ENCODE measurements at regions not wholly inside any gene's neighbourhood (a gene's known extent, or its start where the extent isn't known, plus 50 kb on each side); places are given as distances from the start of the nearest gene placed in this dataset.
"Not testable (repeated sequence)": the region's sequence is repeated elsewhere in the genome, so short reads cannot be mapped to it uniquely, and the experiment has no call there.

DNA sequence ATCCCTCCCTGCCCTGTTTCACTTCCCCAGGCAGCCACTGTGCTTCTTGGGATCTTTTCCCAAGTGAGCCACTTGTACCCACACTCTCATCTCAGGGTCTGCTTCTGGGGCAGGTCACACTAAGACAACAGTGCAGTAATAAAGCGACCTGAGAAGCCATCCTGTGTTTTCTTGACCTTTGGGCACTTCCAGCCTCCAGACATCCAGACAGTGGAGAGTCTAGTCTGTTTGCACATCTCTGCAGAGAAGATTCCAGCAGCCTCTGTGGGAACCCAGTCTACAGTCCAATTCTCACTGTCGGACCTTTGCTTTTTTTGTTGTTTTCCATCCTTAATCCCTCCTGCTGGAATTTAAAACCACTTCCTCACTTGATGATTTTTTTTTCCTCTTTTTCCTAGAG is 50.3 kb upstream of the ATP6AP2 start:
- DNase-seq: no peak

DNA sequence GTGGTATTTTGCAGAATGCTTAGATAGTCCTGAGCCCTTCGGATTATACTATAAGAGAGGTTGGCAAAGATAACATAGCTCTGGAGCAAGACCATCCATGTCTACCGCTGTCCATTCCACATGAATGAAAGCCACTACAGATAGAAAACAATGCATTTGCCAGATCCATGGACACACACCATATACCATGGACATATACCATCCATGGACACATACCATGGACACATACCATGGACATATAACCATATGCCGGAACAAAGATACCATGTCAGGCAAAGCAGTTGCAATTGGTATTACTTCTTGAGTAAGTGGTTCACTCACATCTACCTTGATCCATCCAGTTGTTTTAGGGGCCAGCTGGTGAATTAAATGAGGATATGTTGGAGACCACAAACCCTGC is 53.2 kb upstream of the ATP6AP2 start:
- no peak for DNase-seq

DNA sequence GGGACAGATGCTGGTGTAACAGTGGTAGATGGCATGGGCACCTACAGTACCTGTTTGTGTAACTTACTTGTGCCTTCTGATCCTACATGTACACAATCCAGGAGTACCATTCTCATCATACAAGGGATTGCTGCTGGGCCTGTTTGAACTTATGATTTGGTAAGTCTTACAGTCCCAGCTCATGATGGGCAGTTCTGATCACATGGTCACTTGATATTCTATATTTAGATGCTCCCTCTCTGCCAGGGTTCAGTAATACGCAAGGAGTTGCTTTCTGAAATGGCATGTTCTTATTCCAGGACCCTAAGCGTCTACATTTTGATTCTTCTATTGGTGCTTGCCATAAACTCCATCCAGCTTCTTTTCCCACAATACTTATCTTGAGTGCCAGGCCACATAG is 54.4 kb upstream of the ATP6AP2 start:
- DNase-seq: no peak

DNA sequence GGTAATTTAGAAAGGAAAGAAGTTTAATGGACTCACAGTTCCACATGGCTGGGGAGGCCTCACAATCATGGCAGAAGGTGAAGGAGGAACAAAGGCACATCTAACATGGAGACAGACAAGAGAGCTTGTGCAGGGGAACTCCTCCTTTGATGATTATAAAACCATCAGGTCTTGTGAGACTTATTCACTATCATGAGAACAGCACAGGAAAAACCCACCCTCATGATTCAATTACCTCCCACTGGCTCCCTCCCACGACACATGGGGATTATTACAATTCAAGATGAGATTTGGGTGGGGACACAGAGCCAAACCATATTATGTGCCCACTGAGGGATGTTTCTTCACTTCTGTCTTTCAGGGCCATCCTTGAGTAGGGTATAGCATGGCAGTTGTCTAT is 54.9 kb upstream of the ATP6AP2 start:
- not testable (repeated sequence) for DNase-seq

DNA sequence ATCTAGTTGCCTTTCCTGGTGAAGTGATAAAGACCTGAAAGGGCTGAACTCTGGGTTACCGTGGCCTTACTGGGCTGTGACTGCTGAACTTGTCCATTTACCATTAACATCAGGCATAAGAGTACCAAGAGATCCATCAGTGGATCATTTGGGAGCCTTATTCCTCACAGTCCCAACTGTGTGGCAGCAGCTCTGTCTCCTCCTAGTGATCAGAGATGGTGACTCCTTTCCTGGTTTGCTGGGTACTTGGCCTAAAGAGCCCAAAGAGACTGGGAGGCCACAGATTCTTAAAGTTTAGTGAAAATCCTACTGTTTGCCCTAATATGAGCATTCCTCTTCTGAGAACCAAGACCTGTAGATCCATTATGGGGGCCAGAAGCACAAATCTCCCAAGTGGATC is 56.3 kb upstream of the ATP6AP2 start:
- no peak for DNase-seq

DNA sequence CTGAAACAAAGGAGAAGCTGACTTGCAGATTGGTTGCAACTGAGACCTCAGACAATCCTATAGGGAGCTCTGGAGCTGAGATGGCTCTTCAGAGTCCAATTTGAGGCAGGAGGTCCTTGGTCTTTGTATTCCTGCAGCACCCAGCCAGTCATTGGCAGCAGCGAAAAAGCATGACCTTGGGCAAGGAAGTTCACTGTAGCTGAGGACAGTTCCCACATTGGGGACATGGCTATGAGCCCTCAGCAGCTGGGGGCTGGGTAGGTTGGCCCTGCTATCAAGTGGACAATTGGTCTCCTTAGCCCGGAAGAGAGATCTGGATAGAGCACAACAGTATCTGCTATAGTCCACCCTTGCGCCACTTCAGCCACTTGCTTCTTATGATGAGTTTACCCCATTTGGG is 56.9 kb upstream of the ATP6AP2 start:
- DNase-seq: no peak

DNA sequence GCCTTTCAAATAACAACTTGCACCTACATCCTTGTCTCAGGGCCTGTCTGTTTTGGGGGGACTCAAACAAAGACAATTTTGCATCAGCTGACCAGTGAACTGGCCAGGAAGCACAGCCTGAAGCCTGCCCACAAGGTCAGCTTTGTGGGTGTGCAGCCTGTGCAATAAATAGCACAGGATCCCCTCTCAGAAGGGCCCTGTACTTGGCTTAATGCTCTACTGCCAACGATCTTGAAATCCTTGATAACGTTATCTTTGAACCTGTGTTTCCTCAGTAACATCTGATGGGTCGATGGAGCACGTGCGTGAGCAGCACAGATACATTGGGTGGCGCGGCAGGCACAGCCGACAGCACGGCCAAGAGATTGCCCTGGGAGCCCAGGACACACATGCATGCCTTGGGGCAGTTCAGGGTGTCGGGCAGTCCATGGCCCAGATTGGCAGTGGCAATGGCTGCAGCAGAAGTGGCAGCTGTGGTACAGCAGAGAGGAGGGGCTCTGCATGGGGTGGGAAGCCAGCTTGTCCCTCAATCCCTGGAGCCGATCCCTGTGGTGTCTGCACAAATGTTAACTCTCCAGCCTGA is 58.8 kb upstream of the ATP6AP2 start:
- no peak for DNase-seq

DNA sequence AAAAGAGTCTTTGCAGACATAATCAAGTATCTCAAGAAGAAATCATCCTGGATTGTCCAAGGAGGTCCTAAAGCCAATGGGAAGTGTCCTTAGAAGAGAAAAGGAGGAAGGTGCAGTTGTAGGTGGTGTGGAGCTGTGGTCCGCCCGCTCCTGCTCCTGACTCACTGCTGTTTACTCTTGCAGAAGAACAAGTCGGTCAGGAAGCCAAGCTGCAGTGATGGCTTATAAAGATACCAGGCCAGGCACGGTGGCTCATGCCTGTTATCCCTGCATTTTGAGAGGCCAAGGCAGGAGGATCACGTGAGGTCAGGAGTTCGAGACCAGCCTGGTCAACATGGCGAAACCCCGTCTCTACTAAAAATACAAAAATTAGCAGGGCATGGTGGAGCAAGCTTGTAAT is 66.4 kb upstream of the ATP6AP2 start:
- DNase-seq: no peak

DNA sequence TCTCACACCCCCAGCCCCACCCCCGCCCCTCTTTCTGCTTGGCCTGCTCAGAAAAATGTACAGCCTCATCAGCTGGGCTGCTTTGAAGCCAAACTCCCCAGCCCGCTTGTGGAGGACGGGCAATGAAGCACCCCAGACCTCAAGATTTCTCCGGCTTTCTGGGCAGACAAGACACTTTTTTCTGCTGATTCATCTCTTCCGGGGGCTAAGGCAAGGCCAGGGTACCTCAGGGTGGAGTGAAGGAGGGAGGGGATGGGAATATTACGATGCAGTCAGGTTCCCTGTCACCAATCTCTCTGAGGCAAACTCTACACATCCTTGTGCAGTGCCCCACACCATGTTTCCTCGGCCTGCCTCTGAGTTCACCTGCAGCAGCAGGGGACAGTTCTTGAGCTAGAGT is 66.9 kb upstream of the ATP6AP2 start:
- DNase-seq: no peak

DNA sequence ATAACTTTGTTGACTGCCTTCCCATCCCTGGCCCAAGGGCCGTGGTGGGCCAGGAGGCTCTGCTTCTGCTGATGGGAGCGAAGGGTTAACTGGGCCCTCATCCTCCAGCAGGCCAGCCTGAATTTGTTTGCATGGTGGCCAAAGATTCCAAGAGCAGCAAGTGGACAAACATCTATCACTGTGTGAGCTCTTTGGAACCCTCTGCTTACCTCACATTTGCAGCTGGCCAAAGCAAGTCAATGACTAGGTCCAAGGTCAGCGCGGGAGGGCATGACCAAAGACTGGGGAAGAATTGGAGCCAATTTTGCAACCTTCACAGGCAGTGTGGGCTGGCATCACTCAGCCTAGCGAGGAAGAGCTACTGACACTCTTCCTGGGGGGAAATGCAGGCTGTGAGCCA is 67.8 kb upstream of the ATP6AP2 start:
- no peak for DNase-seq

DNA sequence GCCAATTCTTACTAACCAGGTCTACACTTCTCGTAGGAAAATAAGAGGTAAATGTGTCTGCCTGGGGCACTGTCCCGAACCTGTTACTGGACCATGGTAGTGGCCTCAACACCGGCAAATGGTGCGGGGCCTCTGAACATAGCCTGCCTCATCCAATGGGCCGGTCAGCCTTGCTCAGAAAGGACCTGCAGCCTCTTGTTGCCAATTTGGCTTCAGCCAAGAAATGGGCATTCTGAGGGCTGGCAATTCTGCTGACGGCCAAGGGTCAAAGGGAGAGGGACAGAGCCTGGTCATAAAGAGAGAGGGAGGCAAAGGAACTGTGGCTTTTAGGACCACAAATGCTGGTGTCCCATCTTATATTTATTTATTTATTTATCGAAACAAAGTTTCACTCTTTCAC is 69.5 kb upstream of the ATP6AP2 start:
- DNase-seq: no peak

DNA sequence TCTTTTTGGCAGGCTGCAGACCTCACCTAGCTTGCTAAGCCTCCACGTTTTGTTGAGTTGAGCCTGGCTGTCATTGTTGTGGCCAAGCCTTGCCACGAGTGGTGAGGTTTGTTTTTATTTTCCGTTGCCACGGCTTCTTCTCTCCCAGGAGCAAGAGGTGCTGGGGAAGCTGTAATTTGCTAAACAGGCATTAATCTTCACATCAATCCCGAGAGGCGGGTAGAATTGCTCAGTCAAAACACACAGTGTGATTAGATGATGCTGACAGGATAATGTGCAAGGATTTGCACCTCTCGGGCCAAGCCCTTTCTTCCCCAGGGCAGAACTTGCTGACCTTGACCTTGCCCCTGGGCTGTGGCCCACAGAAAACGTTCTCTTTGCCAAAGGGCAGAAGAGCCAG is 72.2 kb upstream of the ATP6AP2 start:
- peak; percentile 19 for DNase-seq

DNA sequence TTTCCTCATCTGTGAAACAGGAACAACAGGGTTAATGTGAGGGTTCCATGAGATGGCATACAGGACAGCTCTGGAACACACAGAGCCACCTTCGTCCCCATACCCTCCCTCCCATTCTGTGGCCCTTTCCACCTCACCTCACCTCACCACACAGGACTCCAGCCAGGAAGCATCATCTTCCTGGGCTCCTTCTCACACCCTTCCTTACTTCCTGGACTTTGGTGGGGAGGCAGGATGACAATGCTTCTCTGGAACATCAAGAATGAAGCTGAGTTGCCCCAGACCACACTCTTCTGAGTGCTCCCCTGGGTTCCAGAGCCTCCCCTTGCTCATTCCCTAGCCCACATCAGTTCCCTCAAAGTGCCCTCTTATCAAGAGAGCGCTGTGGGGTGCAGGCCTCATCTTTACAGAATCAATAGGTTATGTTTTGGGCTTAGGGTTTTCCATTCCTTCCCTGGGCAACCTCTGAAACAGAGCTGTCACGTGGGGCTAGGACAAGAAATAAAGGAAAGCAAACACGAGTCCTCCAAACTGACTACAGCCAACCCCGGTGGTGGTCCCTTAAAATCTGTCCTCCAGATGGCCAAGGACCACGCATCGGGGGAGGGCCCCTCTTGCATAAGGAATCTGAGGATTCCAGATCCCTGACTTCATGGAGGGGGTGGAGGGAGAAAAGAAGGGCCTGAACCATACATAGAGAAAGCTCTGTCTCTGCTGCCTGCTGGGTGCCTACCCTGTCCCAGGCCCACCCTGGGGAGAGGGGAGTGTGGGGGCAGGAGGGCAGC is 74.4 kb upstream of the ATP6AP2 start:
- no peak for DNase-seq

DNA sequence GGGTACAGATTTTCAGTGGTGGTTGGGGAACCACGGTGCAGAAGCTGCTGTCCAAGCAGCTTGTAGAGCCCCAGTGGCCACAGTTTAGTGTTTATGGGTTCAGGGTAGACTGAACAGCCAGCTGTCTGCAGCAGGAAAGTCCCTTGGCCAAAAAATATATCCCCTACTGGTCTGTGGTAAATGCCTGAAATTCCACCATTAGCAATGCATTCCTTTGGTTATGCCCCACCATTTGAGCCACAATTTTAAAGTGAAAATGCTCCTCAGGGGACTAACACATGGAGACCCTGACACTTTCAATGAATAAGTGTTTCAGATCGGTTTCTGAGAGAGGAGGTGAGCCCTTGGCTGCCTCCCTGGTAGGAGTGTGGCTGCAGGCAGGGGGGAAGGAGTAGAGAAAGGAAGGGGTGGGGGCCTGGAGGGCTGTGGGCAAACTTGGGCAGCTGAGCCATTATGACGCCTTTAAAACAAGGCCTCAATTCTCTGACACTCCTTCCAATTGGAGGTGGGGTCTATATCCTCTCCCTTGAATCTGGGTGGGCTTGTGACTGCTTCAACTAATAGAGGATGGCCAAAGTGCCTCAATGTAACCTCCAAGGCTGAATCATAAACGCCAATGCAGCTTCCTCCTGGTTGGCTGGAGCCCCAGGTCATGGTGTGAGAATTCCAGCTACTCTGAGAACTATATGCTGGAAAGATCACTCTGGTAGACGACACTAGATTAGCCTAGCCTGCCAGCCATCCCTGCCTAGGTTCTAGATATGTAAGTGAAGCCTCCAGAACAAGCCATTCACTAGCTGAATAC is 75.8 kb upstream of the ATP6AP2 start:
- DNase-seq: no peak

DNA sequence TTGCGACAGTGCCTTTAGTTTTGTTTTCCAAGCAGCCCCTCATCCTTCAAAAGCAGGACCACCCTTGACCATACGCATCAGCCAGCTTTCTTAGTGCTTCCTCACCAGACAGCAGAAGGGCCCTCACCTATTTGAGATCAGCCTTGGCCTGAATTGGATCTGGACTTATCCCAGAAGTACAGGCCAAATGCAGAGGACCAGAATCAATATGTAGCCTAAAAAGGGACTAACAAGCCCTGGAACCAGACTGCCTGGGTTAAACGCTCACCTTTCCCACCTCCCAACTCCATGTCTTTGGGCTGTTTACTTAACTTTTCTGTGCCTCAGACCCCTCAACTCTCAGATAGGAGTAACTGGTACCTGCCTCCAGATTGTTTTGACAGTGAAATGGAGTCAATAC is 77.7 kb upstream of the ATP6AP2 start:
- DNase-seq: no peak

DNA sequence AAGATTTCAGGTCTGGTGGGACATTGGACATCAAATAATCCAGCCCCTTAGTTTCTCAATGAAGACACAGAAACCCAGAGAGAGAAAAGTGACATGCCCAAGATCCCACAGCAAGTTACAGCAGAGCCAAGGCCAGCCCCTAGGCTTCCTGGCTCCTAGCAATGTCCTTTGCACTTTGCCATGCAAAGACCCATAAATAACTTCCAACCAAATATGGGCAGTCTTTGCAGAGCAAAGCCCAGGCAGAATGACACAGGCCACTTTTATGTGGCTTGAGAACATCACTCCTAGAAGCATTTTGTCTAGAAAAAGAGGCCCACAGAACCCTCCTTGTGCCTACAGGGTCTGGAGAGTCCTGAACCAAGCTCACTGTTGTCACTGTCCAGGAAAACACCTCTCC is 78.1 kb upstream of the ATP6AP2 start:
- no peak for DNase-seq

DNA sequence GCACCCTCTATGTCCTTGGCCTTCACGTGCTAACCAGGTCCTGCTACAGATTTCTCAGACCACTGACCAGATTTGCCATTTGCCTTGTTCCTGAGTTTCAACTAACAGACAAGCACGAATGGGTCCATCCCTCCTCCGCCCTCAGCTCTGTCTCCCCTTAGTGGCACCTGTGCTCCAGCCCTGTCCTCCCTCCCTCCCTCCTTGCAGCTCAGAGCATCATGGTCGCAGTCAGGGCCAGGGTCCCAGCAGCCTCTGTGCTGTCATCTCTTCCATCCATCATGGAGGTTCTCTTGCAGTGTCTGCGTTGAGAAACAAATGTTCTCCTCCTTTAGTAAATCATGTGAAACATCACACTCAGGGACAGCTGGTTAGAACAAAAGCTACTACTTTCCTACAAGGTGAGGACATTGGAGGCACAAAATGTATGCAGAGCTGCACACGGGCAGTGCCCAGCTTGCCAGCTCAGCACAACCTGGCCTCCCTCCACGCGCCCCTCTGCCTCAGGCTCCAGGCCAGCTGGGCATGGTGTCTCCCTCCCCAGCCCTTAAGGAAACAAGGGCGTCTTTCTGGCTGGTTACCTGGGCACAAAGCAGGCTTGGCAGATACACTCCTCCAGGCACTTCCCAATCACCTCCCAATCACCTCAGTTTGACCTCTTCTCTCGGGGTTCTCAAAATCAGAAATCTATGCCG is 79.5 kb upstream of the ATP6AP2 start:
- DNase-seq: no peak

DNA sequence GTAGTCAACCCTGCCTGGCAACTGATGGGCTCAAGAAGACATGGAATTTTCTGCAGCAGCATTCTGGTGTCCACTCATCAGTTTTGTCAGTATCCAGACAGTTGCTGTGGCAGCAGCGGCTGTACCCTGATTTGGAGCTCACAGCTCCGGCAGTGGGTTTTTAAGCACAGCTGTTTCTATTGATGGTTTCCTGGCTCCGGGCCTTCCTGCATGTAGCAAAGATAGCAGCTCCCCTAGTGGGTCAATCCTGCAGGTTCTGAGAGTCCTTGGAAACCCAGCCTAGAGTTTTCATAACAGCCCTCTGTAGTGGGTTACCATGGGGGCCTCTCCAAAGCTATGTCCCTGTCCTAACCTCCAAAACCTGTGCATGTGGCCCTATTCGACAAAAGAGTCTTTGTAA is 84.0 kb upstream of the ATP6AP2 start:
- DNase-seq: no peak

DNA sequence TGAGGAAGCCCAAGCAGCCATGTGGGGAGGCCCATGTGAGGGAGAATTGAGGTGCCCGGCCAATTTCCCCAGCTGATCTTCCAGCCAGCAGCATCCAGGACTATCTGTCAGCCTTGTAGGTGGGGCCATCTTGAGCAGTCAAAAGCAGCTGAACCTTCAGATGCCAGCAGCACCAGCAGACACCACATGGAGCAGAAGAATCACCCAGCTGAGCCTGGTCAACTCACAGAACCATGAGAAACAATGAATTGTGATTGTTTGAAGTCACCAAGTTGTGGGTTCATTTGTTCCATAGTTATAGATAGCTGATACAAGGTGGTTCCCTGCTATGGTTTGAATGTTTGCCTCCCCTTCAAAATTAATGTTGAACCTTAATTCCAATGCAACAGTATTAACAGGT is 85.1 kb upstream of the ATP6AP2 start:
- no peak for DNase-seq

DNA sequence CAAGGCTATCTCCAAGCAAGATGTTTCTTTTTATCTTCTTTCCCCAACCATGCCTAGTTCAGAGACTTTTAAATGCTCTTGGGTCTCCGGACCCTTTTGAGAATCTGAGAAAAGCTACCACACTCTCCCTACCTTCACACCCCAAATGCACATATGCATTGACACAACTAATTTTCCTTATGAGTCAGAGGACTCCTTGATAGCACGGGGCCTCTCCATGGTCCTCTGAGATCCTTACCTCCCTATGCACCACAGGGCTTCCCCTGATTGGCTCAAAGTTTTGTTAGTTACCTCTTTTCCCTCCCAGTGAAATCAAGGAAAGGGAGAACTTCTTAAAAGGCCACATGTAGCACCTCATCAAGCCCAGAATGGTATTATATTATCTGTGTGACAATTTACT is 86.8 kb upstream of the ATP6AP2 start:
- DNase-seq: no peak

DNA sequence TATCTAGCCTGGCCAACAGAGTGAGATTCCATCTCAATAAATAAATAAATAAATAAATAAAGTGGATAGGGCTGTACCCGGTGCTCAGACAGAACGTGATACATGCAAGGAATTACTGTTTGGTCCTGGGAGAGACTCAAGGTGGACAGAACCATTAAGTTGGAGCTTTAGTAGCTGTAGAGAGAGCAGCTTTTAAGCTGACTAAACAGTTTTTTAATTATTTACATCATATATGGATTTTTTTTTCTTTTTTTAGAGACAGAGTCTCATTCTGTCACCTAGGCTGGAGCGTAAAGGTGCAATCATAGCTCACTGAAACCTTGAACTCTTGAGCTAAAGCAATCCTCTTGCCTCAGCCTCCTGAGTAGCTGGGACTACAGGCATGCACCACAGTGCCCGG is 92.5 kb upstream of the ATP6AP2 start:
- no peak for DNase-seq

DNA sequence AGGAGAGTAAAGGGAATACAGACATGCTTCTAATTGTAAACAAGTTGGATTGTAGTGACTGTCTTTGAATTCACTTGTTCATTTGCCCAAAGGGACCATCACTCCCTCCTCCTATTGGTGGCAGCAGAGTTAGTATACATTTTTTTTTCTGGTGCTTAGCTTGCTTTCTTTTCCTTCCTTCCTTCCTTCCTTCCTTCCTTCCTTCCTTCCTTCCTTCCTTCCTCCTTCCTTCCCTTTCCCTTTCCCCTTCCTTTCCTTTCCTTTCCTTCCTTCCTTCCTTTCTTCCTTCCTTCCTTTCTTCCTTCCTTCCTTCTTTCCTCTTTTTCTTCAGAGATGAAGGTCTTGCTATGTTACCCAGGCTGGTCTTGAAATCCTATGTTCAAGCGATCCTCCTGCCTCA is 94.8 kb upstream of the ATP6AP2 start:
- no peak for DNase-seq

All from renal pelvis (tissue), 1 donor.